ENCODE measurements at regions not wholly inside any gene's neighbourhood (a gene's known extent, or its start where the extent isn't known, plus 50 kb on each side); places are given as distances from the start of the nearest gene placed in this dataset.
"Not testable (repeated sequence)": the region's sequence is repeated elsewhere in the genome, so short reads cannot be mapped to it uniquely, and the experiment has no call there.

- FAIRE-seq (no peak), DNase-seq (ENCODE audit: insufficient read length, low spot score) (no peak)
These were observed 118.8 kb downstream of the TUBA3C start for GRCh38 chr13:19062801-19063200.

GRCh38 chr13:19062019-19062646 lies 119.5 kb downstream of the TUBA3C start:
- FAIRE-seq: no peak
- DNase-seq (ENCODE audit: insufficient read length, low spot score): no peak

- DNase-seq (ENCODE audit: insufficient read length, low spot score): no peak
- FAIRE-seq: no peak
These were observed 120.3 kb downstream of the TUBA3C start for GRCh38 chr13:19061278-19061677.

GRCh38 chr13:19060311-19061002 lies 121.2 kb downstream of the TUBA3C start:
- FAIRE-seq (no peak), DNase-seq (ENCODE audit: insufficient read length, low spot score) (no peak)

- FAIRE-seq (no peak), DNase-seq (ENCODE audit: insufficient read length, low spot score) (no peak)
These were observed 122.4 kb downstream of the TUBA3C start for GRCh38 chr13:19059016-19059780.

- DNase-seq (ENCODE audit: insufficient read length, low spot score): no peak
- no peak for FAIRE-seq
These were observed 123.1 kb downstream of the TUBA3C start for GRCh38 chr13:19058566-19058965.

GRCh38 chr13:19057588-19058340 lies 123.9 kb downstream of the TUBA3C start:
- FAIRE-seq: no peak
- DNase-seq (ENCODE audit: insufficient read length, low spot score): no peak

- FAIRE-seq (no peak), DNase-seq (ENCODE audit: insufficient read length, low spot score) (no peak)
These were observed 124.6 kb downstream of the TUBA3C start for GRCh38 chr13:19056984-19057490.

GRCh38 chr13:19056355-19056880 lies 125.2 kb downstream of the TUBA3C start:
- FAIRE-seq (no peak), DNase-seq (ENCODE audit: insufficient read length, low spot score) (no peak)

GRCh38 chr13:19055611-19056010 lies 126.0 kb downstream of the TUBA3C start:
- no peak for DNase-seq (ENCODE audit: insufficient read length, low spot score)
- FAIRE-seq: no peak

GRCh38 chr13:19053561-19053960 lies 128.1 kb downstream of the TUBA3C start:
- no peak for DNase-seq (ENCODE audit: insufficient read length, low spot score)
- FAIRE-seq: no peak

- no peak for FAIRE-seq
- no peak for DNase-seq (ENCODE audit: insufficient read length, low spot score)
These were observed 128.7 kb downstream of the TUBA3C start for GRCh38 chr13:19052931-19053330.

GRCh38 chr13:19052180-19052579 lies 129.4 kb downstream of the TUBA3C start:
- FAIRE-seq (no peak), DNase-seq (ENCODE audit: insufficient read length, low spot score) (no peak)

GRCh38 chr13:19050901-19051300 lies 130.7 kb downstream of the TUBA3C start:
- DNase-seq (ENCODE audit: insufficient read length, low spot score) (no peak), FAIRE-seq (no peak)

GRCh38 chr13:19049624-19050023 lies 132.0 kb downstream of the TUBA3C start:
- not testable (repeated sequence) for FAIRE-seq; DNase-seq (ENCODE audit: insufficient read length, low spot score)

GRCh38 chr13:19048381-19048780 lies 133.2 kb downstream of the TUBA3C start:
- FAIRE-seq (no peak), DNase-seq (ENCODE audit: insufficient read length, low spot score) (no peak)

GRCh38 chr13:19023115-19023514 lies 158.5 kb downstream of the TUBA3C start:
- no peak for DNase-seq (ENCODE audit: insufficient read length, low spot score)
- FAIRE-seq: no peak

GRCh38 chr13:19020988-19021387 lies 160.6 kb downstream of the TUBA3C start:
- FAIRE-seq: no peak
- no peak for DNase-seq (ENCODE audit: insufficient read length, low spot score)

GRCh38 chr13:18998389-18998788 lies 183.2 kb downstream of the TUBA3C start:
- DNase-seq (ENCODE audit: insufficient read length, low spot score): no peak
- no peak for FAIRE-seq

- no peak for FAIRE-seq
- no peak for DNase-seq (ENCODE audit: insufficient read length, low spot score)
These were observed 185.0 kb downstream of the TUBA3C start for GRCh38 chr13:18996627-18997051.

GRCh38 chr13:18996221-18996620 lies 185.4 kb downstream of the TUBA3C start:
- FAIRE-seq (no peak), DNase-seq (ENCODE audit: insufficient read length, low spot score) (no peak)

Data from HTR-8/SVneo (cell line).